ENCODE measurements at regions not wholly inside any gene's neighbourhood (a gene's known extent, or its start where the extent isn't known, plus 50 kb on each side); places are given as distances from the start of the nearest gene placed in this dataset.
A peak's percentile ranks its signal among the peaks of the same experiment; 100 is the strongest.

- Histone ChIP-seq H3K4me2 (ENCODE audit: low read length) (no peak overlapping the region), H3K4me1 (ENCODE audit: insufficient read depth, low read length) (no peaks in the 10 kb centered on the region), H3K79me2 (ENCODE audit: low read length) (no peaks in the 10 kb centered on the region), H3K27me3 (ENCODE audit: low read length) (no peaks in the 10 kb centered on the region), H3F3A (ENCODE audit: low read length, unreplicated experiment) (no peaks in the 10 kb centered on the region), H3K27ac (ENCODE audit: low read length) (no peak overlapping the region), H3K36me3 (ENCODE audit: low read depth, low read length) (no peaks in the 10 kb centered on the region), H3K9ac (ENCODE audit: low read length) (no peak overlapping the region), H3K9me3 (ENCODE audit: low read length) (no peaks in the 10 kb centered on the region), H3K9me2 (replicated peaks; ENCODE audit: low read length) (no peaks in the 10 kb centered on the region), H3K4me3 (ENCODE audit: low read length) (no peak overlapping the region), H4K20me1 (ENCODE audit: low read length) (no peaks in the 10 kb centered on the region), H2AFZ (ENCODE audit: low read length) (no peak overlapping the region)
- CTCF ChIA-PET, result no interaction called here
- no peak for ATAC-seq
- no TSS peak for BruUV-seq (replicated peaks)
- peak; percentile 33 for DNase-seq
- TF ChIP-seq EZH2 (IDR thresholded peaks at IDR 0.05; ENCODE audit: low read length, unreplicated experiment), result no peak
- no peak for TF ChIP-seq EZH2phosphoT487 (IDR thresholded peaks at IDR 0.05; ENCODE audit: borderline replicate concordance, low read length)
- peak; percentile 35; the same call in 1 of the 2 replicates for TF ChIP-seq CTCF (conservative IDR thresholded peaks at IDR 0.05; ENCODE audit: low read depth, low read length)
- intact Hi-C loops (cut with micrococcal nuclease), result no loop called here
- POLR2A ChIA-PET (ENCODE audit: unreplicated experiment), result no interaction called here
These were observed 67.1 kb upstream of the PTGFRN start for GRCh38 chr1:116842654-116843053.

- Histone ChIP-seq H3K36me3 (ENCODE audit: low read depth, low read length) (no peaks in the 10 kb centered on the region), H3K27me3 (ENCODE audit: low read length) (no peaks in the 10 kb centered on the region), H3K9me2 (replicated peaks; ENCODE audit: low read length) (no peaks in the 10 kb centered on the region), H3K4me2 (ENCODE audit: low read length) (no peak overlapping the region), H3K4me1 (ENCODE audit: insufficient read depth, low read length) (peaks cover 9% of the 10 kb centered on the region), H3F3A (ENCODE audit: low read length, unreplicated experiment) (no peaks in the 10 kb centered on the region), H3K27ac (ENCODE audit: low read length) (no peak overlapping the region), H3K79me2 (ENCODE audit: low read length) (no peaks in the 10 kb centered on the region), H4K20me1 (ENCODE audit: low read length) (no peaks in the 10 kb centered on the region), H3K9me3 (ENCODE audit: low read length) (no peaks in the 10 kb centered on the region), H3K9ac (ENCODE audit: low read length) (no peak overlapping the region), H2AFZ (ENCODE audit: low read length) (no peak overlapping the region), H3K4me3 (ENCODE audit: low read length) (no peak overlapping the region)
- CTCF ChIA-PET, result no interaction called here
- no peak for ATAC-seq
- no peak for DNase-seq
- intact Hi-C loops (cut with micrococcal nuclease), result no loop called here
- POLR2A ChIA-PET (ENCODE audit: unreplicated experiment), result no interaction called here
- TF ChIP-seq EZH2 (IDR thresholded peaks at IDR 0.05; ENCODE audit: low read length, unreplicated experiment) (no peak), EZH2phosphoT487 (IDR thresholded peaks at IDR 0.05; ENCODE audit: borderline replicate concordance, low read length) (no peak)
- BruUV-seq (replicated peaks), result no TSS peak
These were observed 64.9 kb upstream of the PTGFRN start for GRCh38 chr1:116844775-116845174.

- Histone ChIP-seq H3K9me2 (replicated peaks; ENCODE audit: low read length) (no peaks in the 10 kb centered on the region), H3K4me2 (ENCODE audit: low read length) (no peak overlapping the region), H3K27ac (ENCODE audit: low read length) (no peak overlapping the region), H3K36me3 (ENCODE audit: low read depth, low read length) (no peaks in the 10 kb centered on the region), H3K4me1 (ENCODE audit: insufficient read depth, low read length) (peaks cover 9% of the 10 kb centered on the region), H3K4me3 (ENCODE audit: low read length) (no peak overlapping the region), H3K9me3 (ENCODE audit: low read length) (no peaks in the 10 kb centered on the region), H3K9ac (ENCODE audit: low read length) (no peak overlapping the region), H4K20me1 (ENCODE audit: low read length) (no peaks in the 10 kb centered on the region), H3F3A (ENCODE audit: low read length, unreplicated experiment) (no peaks in the 10 kb centered on the region), H2AFZ (ENCODE audit: low read length) (no peak overlapping the region), H3K79me2 (ENCODE audit: low read length) (no peaks in the 10 kb centered on the region), H3K27me3 (ENCODE audit: low read length) (no peaks in the 10 kb centered on the region)
- no peak for ATAC-seq
- POLR2A ChIA-PET (ENCODE audit: unreplicated experiment), result no interaction called here
- BruUV-seq (replicated peaks), result no TSS peak
- CTCF ChIA-PET, result no interaction called here
- no peak for DNase-seq
- intact Hi-C loops (cut with micrococcal nuclease), result no loop called here
- TF ChIP-seq CTCF (conservative IDR thresholded peaks at IDR 0.05; ENCODE audit: low read depth, low read length) (no peak), EZH2phosphoT487 (IDR thresholded peaks at IDR 0.05; ENCODE audit: borderline replicate concordance, low read length) (no peak), EZH2 (IDR thresholded peaks at IDR 0.05; ENCODE audit: low read length, unreplicated experiment) (no peak)
These were observed 62.5 kb upstream of the PTGFRN start for GRCh38 chr1:116847190-116847589.

Measured in PC-3 (cell line).